ENCODE measurements at regions not wholly inside any gene's neighbourhood (a gene's known extent, or its start where the extent isn't known, plus 50 kb on each side); places are given as distances from the start of the nearest gene placed in this dataset.

DNA sequence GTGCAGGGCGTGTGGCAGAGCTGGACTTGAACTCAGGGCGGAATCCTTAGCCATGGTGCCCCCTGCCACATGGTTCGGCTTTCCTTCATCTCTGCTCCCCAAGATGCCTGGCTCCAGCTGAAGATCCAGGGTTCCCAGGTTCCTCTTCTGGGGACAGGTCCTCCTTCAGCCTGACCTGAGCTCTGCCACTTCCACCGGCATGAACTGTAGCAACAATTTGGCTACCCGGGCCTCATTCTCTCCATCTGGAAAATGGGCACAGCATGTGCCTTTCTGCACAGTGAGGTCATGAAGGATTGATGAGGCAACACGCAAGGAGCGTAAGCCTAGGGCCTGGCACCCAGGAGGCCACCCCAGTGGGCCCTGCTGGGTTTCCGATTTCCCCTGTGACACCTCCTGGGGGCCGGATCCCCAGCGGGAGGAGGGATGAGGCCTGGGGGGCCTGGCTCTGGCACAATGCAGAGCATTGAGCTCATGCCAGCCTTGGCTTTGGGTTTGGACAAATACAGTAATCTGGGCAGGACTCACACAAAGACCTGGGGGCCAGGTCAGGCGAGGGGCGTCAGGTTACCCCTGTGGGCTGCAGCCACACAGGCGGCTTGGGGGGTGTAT, 74.0 kb downstream of the CEBPB start:
- TF ChIP-seq EZH2 (IDR thresholded peaks at IDR 0.05; ENCODE audit: borderline replicate concordance, low read depth, low read length, severe bottlenecking) (no peak), FOS (IDR thresholded peaks at IDR 0.05; ENCODE audit: borderline replicate concordance, insufficient read depth, low read length) (no peak), POLR2AphosphoS5 (IDR thresholded peaks at IDR 0.05; ENCODE audit: insufficient read depth, low read depth, low read length) (no peak), GATA2 (IDR thresholded peaks at IDR 0.05; ENCODE audit: insufficient read depth, insufficient read length, low read depth, low read length) (no peak)
- TF ChIP-seq, protein P1, sequence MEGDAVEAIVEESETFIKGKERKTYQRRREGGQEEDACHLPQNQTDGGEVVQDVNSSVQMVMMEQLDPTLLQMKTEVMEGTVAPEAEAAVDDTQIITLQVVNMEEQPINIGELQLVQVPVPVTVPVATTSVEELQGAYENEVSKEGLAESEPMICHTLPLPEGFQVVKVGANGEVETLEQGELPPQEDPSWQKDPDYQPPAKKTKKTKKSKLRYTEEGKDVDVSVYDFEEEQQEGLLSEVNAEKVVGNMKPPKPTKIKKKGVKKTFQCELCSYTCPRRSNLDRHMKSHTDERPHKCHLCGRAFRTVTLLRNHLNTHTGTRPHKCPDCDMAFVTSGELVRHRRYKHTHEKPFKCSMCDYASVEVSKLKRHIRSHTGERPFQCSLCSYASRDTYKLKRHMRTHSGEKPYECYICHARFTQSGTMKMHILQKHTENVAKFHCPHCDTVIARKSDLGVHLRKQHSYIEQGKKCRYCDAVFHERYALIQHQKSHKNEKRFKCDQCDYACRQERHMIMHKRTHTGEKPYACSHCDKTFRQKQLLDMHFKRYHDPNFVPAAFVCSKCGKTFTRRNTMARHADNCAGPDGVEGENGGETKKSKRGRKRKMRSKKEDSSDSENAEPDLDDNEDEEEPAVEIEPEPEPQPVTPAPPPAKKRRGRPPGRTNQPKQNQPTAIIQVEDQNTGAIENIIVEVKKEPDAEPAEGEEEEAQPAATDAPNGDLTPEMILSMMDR (IDR thresholded peaks at IDR 0.05; ENCODE audit: extremely low read depth in 1 of 2, insufficient read depth in 1 of 2, low read depth in 1 of 2, low read length in 2 of 2), result no peak

Measured in endothelial cell of umbilical vein (primary cell).